Ramos (cell line): ENCODE measurements at regions not wholly inside any gene's neighbourhood (a gene's known extent, or its start where the extent isn't known, plus 50 kb on each side); places are given as distances from the start of the nearest gene placed in this dataset.

Experiments
- in situ Hi-C: fragments of 300-500 bp; cut with MboI; formaldehyde crosslinking; loops from one replicate; pipeline ENCODE4 v1.14.3; 2022; ENCODE audit warnings: low sequenced_read_pairs; ENCODE audit not compliant: unreplicated experiment

- in situ Hi-C loops = no loop called here
Measured at GRCh38 chr3:7793786-7794185, 707.8 kb upstream of the LMCD1 start.

DNA sequence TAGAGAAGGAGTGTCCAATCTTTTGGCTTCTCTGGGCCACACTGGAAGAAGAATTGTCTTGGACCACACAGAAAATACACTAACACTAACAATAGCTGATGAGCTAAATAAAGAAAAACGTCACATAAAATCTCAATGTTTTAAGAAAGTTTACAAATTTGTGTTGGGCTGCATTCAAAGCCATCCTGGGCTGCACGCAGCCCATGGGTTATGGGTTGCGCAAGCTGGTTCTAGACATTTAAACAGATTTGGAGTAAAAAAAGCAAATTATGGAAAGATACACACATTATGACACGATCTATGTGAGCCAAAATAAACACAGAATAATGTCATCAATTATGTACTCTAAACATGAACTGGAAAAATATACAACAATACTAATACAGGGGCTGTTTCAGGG is 703.3 kb upstream of the LMCD1 start:
- in situ Hi-C loops = no loop called here

DNA sequence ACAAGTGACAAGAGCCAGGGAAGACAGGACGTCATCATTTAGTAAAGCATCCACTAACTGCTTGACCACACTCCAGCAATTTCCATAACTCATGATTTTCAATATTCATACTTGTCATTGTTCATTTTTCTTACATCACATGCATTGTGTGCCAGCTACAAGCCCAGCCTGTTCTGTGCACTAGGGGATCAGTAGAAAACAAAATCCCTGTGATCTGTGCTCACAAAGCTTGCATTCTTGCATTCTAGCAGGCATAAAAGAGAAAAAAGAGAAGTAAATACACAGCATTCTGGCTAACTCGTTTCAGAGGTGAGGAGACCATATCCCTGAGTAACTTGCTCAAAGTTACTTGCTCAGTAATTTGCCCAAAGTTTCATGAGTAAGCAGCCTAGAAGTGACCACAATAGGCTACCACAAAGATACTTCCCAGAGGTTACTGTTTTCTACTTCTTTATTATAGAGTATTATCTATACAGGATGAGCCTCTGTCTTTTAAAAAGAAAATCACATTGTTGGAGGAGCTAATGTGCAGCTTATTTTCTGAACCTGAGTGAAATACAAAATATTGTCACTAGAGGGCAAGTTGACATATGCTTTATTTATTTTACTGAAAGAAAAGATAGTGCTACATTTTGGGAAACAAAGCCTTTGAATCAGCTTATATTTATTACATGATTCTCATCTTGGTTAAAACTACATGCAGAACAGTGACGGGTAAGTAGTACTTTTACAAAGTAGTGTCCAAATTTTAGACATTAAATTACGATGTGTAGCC is 701.4 kb upstream of the LMCD1 start:
- in situ Hi-C loops = no loop called here

GRCh38 chr3:7812490-7812889 is 689.1 kb upstream of the LMCD1 start:
- in situ Hi-C loops = no loop called here

GRCh38 chr3:7813365-7813764 is 688.3 kb upstream of the LMCD1 start:
- in situ Hi-C loops = no loop called here

- in situ Hi-C loops = no loop called here
Measured at GRCh38 chr3:7817239-7817638, 684.4 kb upstream of the LMCD1 start.

GRCh38 chr3:7820969-7821368 is 680.7 kb upstream of the LMCD1 start:
- in situ Hi-C loops = no loop called here

GRCh38 chr3:7821858-7822257 is 679.8 kb upstream of the LMCD1 start:
- in situ Hi-C loops = no loop called here

- in situ Hi-C loops = no loop called here
Measured at GRCh38 chr3:7841451-7841850, 660.2 kb upstream of the LMCD1 start.

DNA sequence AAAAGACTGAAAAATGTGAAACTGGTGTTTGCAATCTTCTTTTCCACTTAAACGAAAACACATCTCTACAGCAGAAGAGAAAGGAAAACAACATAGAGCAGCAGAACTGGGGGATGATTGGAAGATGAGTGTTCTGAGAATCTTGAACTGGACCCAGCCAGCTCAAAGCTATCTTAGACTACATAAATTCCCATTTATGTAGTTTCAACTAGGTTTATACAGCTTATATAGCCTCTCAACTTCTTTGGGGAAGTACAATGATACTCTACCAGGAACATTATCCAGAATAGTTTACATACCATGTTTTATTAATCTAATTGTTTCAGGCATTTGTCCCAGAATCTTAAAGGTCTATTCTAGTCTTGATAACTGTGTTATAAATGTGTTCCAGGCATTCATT is 658.2 kb upstream of the LMCD1 start:
- in situ Hi-C loops = no loop called here

DNA sequence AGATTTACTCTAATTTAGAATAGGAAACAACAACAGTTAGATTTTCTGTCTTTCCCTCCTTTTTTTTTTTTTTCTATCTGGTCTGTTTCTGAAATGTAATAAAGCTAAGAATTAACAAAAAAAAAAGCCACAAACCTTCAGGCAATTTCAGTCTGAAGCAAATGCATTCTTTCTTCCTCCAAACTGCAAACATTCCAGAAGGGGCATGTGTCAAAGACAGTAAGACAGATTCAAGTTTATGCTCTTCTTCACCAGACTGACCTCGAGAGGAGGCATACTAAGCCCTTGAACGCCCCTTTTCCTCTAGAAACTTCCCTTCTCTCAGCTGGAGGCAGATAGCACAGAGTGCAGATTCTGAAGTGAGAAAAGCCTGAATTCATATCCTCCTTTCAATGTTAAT is 654.6 kb upstream of the LMCD1 start:
- in situ Hi-C loops = no loop called here

- in situ Hi-C loops = no loop called here
Measured at GRCh38 chr3:7847521-7847920, 654.1 kb upstream of the LMCD1 start.

DNA sequence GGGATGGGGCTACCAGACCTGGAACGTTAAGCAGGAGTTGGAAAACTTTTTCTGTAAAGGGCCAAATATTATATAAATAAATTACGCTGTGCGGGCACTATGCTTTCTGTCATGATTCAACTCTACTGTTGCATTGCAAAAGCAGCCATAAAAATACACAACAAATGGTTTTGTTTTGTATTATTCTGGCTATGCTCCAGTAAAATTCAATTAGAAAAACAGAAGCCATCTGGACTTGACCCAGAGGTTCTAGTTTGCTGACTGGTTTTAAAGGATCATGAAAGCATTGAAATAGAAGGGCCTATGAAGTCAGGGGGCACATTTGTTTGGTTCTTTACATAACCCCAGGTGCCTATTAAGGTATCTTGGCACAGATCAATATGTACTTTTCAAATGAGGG is 647.4 kb upstream of the LMCD1 start:
- in situ Hi-C loops = no loop called here

GRCh38 chr3:7854721-7855120 is 646.9 kb upstream of the LMCD1 start:
- in situ Hi-C loops = no loop called here

- in situ Hi-C loops = no loop called here
Measured at GRCh38 chr3:7865611-7866010, 636.0 kb upstream of the LMCD1 start.

DNA sequence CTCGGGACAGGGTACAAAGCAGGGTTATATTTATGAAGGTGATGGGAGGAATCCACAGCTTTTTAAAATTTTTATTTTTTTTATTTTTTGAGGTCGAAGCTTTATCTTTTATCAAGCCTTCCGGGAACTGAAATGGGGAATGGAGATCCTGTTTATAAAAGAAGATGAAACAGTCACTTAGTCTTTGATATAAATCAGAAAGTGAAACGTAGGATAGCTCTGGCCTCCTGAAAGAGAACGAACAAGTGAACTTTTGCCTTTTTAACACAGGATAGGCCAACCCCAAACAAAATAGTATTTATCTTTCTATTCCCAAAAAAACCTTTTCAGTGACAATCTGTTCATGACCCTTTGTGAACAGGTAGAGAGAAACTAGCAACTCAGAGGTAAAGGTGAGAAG is 634.0 kb upstream of the LMCD1 start:
- in situ Hi-C loops = no loop called here

- in situ Hi-C loops = no loop called here
Measured at GRCh38 chr3:7871003-7871560, 630.5 kb upstream of the LMCD1 start.

DNA sequence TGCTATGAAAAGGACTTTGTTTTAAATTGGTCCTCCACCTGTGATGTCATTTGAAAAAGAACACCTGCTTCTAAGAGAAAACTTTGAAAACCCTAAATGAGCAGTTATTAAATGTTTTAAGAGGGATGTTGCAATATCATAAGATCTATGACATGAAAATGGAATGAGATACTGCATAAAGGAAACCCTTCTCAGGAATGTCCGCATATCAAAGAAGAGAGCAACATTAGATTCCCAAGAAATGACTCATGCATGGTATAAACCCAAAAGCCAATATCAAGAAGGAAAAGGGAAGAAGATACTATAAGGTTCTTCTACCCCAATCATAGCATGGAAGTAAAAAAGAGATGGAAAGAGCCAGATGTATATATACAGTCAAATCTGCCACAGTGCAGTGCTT is 627.5 kb upstream of the LMCD1 start:
- in situ Hi-C loops = no loop called here

DNA sequence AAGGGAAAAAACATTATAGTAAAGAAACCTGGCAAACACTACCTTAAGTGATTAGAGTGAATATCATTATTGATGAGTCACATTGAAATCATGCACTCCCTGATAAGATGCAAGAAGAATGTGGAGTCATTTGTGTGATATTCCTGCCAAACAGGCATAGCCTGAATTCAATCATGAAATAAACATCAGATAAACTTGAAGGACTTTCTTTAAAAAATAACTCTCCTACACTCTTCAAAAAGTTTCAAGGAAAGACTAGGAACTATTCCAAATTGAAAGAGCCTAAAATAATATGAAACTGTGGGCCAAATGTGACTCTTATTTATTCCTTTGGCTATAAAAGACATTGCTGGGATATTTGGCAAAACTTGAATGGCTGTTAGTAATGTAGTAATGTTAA is 625.7 kb upstream of the LMCD1 start:
- in situ Hi-C loops = no loop called here

GRCh38 chr3:7876741-7877297 is 624.8 kb upstream of the LMCD1 start:
- in situ Hi-C loops = no loop called here

GRCh38 chr3:7877312-7877711 is 624.3 kb upstream of the LMCD1 start:
- in situ Hi-C loops = no loop called here

- in situ Hi-C loops = no loop called here
Measured at GRCh38 chr3:7879572-7879971, 622.1 kb upstream of the LMCD1 start.
